Ishikawa (cell line): ENCODE measurements at regions not wholly inside any gene's neighbourhood (a gene's known extent, or its start where the extent isn't known, plus 50 kb on each side); places are given as distances from the start of the nearest gene placed in this dataset.

Experiments used
- CEBPB ChIP-seq: IDR thresholded peaks from 2 replicates; pipeline ENCODE4 v1.6.1; 2012
- MAX ChIP-seq: IDR thresholded peaks from 2 replicates; pipeline ENCODE4 v1.6.1; 2012
- REST ChIP-seq: IDR thresholded peaks from 2 replicates; pipeline ENCODE4 v1.6.1; 2012; ENCODE audit warnings: low read depth, mild to moderate bottlenecking
- TEAD4 ChIP-seq: IDR thresholded peaks from 2 replicates; pipeline ENCODE4 v1.6.1; 2012
- YY1 ChIP-seq: IDR thresholded peaks from 2 replicates; pipeline ENCODE4 v1.6.1; 2012; ENCODE audit warnings: low read depth
- ZBTB7A ChIP-seq: IDR thresholded peaks from 2 replicates; pipeline ENCODE4 v1.6.1; 2012; ENCODE audit warnings: low read depth

- TF ChIP-seq CEBPB (no peak), TEAD4 (no peak), YY1 (no peak), MAX (no peak), ZBTB7A (no peak), REST (no peak)
These were observed 270.5 kb downstream of the TTC6 start for GRCh38 chr14:37865719-37866549.
